ENCODE measurements at regions not wholly inside any gene's neighbourhood (a gene's known extent, or its start where the extent isn't known, plus 50 kb on each side); places are given as distances from the start of the nearest gene placed in this dataset.
A peak's percentile ranks its signal among the peaks of the same experiment; 100 is the strongest.

DNA sequence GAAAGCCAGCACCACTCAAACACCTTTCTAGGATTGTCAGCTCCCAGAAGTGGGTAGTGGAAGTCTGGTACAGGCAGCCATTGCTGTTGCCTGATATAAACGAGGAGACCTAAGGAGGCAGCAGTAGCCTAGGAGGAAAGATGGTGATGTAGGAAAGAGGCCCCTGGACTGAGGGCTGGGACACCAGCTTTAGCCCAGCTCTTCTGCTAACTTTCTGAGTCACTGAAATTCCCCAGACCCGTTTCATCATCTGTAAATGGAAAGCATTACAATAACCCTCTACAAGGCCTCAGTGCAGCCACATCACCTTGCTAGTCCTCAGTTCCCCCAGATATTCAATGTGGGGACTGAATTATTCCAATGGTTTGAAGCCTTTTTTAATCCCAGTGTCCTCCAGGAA, 336.5 kb downstream of the TNS1 start:
- H3K36me3 ChIP-seq: no peaks in the 10 kb centered on the region
- DNase-seq: no peak
- no peak overlapping the region for H3K4me3 ChIP-seq
- intact Hi-C loops (cut with DNase I; ENCODE audit: low total_unique reads): no loop called here
- H3K9me3 ChIP-seq: no peaks in the 10 kb centered on the region
- no peak for TF ChIP-seq POLR2A (IDR thresholded peaks at IDR 0.05)
- TF ChIP-seq, protein P1, sequence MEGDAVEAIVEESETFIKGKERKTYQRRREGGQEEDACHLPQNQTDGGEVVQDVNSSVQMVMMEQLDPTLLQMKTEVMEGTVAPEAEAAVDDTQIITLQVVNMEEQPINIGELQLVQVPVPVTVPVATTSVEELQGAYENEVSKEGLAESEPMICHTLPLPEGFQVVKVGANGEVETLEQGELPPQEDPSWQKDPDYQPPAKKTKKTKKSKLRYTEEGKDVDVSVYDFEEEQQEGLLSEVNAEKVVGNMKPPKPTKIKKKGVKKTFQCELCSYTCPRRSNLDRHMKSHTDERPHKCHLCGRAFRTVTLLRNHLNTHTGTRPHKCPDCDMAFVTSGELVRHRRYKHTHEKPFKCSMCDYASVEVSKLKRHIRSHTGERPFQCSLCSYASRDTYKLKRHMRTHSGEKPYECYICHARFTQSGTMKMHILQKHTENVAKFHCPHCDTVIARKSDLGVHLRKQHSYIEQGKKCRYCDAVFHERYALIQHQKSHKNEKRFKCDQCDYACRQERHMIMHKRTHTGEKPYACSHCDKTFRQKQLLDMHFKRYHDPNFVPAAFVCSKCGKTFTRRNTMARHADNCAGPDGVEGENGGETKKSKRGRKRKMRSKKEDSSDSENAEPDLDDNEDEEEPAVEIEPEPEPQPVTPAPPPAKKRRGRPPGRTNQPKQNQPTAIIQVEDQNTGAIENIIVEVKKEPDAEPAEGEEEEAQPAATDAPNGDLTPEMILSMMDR (IDR thresholded peaks at IDR 0.05): no peak
- H3K4me1 ChIP-seq: peaks cover 0 to 8% of the 10 kb centered on the region in 2 donors
- H3K27ac ChIP-seq: no peak overlapping the region
- H3K27me3 ChIP-seq: no peaks in the 10 kb centered on the region

GRCh38 chr2:217664761-217665160, 338.0 kb downstream of the TNS1 start:
- no peaks in the 10 kb centered on the region for H3K27me3 ChIP-seq
- H3K27ac ChIP-seq: no peak overlapping the region
- H3K4me3 ChIP-seq: no peak overlapping the region
- TF ChIP-seq, protein P1 (IDR thresholded peaks at IDR 0.05): no peak
- no peak for TF ChIP-seq POLR2A (IDR thresholded peaks at IDR 0.05)
- peaks cover 0 to 8% of the 10 kb centered on the region in 2 donors for H3K4me1 ChIP-seq
- no peaks in the 10 kb centered on the region for H3K36me3 ChIP-seq
- H3K9me3 ChIP-seq: no peaks in the 10 kb centered on the region
- no peak for DNase-seq
- intact Hi-C loops (cut with DNase I; ENCODE audit: low total_unique reads): no loop called here

GRCh38 chr2:217662984-217663602, 339.7 kb downstream of the TNS1 start:
- intact Hi-C loops (cut with DNase I; ENCODE audit: low total_unique reads): no loop called here
- TF ChIP-seq POLR2A (IDR thresholded peaks at IDR 0.05): no peak
- TF ChIP-seq, protein P1 (IDR thresholded peaks at IDR 0.05): no peak
- Histone ChIP-seq H3K9me3 (no peaks in the 10 kb centered on the region), H3K27me3 (no peaks in the 10 kb centered on the region), H3K27ac (no peak overlapping the region), H3K4me3 (no peak overlapping the region), H3K36me3 (no peaks in the 10 kb centered on the region), H3K4me1 (peaks cover 0 to 8% of the 10 kb centered on the region in 2 donors)
- no peak for DNase-seq

DNA sequence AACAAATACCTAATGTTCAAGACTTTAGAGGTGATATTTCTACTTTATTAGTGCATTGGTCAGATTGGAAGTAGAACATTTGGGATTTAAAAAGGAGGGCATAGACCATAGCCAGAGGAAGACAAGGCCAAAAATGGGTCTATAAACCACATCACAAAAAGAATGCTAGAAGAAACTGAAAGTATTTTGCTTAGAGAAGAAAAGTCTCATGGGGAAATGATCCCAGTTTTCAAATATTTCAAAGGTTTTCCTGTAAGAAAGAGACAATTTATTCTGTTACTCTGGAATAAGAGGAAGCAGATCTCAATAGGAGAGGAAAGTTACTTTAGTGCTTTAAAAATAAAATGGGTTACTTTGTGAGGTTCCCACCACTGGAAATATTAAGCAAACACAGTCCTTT, 341.4 kb downstream of the TNS1 start:
- Histone ChIP-seq H3K27me3 (no peaks in the 10 kb centered on the region), H3K4me3 (no peak overlapping the region), H3K27ac (peak overlapping the region; percentile 51 to 63), H3K9me3 (no peaks in the 10 kb centered on the region), H3K4me1 (peaks cover 0 to 8% of the 10 kb centered on the region in 2 donors), H3K36me3 (no peaks in the 10 kb centered on the region)
- DNase-seq: no peak
- intact Hi-C loops (cut with DNase I; ENCODE audit: low total_unique reads): no loop called here
- no peak for TF ChIP-seq POLR2A (IDR thresholded peaks at IDR 0.05)
- TF ChIP-seq, protein P1 (IDR thresholded peaks at IDR 0.05): no peak

DNA sequence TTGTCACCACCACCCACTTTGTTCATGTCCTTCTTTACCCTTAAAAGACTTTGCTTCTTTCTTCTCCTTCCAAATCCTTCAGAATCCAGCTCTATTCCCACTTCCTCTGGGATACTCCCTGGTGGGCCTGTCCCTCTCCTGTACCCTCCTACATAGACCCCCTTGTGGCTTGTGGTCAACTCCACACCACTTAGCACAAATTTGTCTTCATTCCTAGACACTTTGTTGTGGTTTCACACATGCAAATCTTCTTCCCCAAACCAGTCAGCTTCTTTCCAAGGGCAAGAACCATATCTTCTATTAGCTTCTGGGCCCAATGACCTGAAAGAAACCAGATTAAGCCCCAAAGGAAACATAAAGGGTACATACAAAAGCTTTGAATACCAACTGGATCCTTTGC, 342.4 kb downstream of the TNS1 start:
- no peaks in the 10 kb centered on the region for H3K9me3 ChIP-seq
- intact Hi-C loops (cut with DNase I; ENCODE audit: low total_unique reads): no loop called here
- H3K4me3 ChIP-seq: no peak overlapping the region
- no peak for TF ChIP-seq POLR2A (IDR thresholded peaks at IDR 0.05)
- TF ChIP-seq, protein P1 (IDR thresholded peaks at IDR 0.05): no peak
- DNase-seq: no peak
- no peaks in the 10 kb centered on the region for H3K36me3 ChIP-seq
- no peaks in the 10 kb centered on the region for H3K27me3 ChIP-seq
- H3K27ac ChIP-seq: no peak overlapping the region
- peaks cover 0 to 8% of the 10 kb centered on the region in 2 donors for H3K4me1 ChIP-seq

Measured in uterus (tissue), 3 donors.